GM18870 (cell line): ENCODE measurements at regions not wholly inside any gene's neighbourhood (a gene's known extent, or its start where the extent isn't known, plus 50 kb on each side); places are given as distances from the start of the nearest gene placed in this dataset.

ENCODE experiments used
- ATAC-seq: cut with Tn5 transposase; IDR thresholded peaks from one replicate; pipeline ENCODE4 v1.9.1; 2021; ENCODE audit warnings: moderate library complexity; ENCODE audit not compliant: unreplicated experiment

DNA sequence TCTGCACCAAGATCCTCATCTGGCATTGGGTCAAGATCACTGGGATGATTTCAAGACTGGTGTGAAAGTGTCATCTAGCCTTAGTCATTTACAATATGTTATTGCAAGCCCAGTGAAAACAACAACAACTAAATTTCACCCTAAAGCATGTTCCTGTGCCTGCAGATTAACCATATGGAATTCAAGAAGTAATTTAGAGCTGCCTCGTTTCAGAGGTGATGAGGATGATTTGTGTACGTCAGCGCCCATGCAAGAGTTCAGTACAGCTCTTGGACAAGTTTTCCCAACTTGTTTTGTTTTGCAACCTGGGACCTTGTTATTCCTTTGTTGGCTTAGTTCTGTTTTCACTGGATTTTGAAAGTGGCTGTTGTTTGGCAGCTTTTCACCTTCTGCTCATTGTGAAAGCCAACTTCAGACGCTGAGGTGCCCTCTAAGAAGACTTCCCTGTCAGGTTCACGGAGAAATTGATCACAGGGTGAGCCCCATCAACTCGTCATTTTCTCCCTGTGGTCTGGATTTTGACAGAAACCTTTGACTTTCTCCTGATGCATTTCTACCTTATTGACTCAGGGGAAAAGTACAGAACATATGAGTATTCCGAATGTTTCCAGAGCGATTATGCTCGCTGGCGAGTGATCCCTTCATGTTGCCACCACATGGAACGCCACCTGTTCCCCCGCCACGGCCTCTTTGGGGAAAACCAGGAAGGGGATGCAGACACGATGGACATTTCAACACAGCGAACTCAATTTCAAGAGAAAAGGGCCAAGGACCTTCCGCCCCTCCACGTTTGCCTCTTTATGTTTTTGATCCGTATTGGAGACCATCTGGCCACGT is 85.6 kb downstream of the FOXL1 start:
- ATAC-seq, result no peak

DNA sequence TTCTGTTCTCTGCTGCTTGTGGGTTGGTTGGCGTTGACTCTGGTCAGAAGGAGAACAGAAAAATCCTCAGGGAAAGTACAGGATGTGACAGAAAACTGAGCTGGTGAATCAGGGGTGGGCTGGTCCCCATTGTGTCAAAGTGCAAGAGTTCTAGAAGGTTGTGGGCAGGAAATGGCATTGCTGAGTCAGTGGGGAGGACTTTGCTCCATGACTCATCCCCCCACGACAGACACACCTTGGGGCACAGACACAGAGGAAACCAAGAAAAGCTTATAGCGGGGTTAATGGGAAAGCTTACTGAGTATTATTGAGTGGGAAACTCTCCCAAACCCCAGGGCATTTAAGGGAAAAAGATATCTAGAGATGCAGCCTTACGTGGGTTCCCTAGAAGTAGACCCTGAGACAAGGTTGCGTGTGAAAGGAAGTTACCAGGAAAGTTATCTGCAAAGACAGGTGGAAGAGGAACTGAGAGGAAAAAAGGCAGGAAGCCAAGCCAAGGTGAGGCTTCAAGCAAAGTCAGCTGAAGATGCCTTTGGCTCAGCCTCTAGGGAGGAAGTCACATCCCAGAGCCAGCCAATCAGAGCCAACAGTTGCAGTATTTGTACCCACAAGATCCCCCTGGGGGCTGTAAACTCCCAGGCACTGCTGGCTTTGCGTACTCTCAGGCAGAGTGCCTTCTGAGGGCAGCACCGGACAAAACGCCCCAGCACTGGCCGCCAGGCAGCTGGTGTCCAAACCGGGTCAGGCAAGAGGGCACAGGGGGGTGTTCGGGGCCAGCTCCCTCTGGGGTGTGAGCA is 86.4 kb downstream of the FOXL1 start:
- ATAC-seq, result peak; percentile 74

DNA sequence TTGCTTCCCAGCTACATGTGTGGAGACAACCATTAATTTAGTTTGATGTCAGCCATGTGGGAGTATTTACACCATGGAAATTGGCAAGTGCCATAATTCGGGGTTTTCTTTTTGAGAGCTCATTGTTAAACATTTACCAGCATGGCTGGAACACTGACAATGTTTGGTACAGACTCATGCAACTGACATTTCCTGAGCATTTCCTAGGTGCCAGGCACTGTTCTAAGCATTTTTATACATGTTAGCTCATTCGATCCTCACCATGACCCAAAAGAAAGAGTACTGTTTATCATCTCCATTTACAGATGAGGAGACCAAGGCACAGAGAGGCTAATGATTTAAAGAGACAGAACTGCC is 86.9 kb downstream of the FOXL1 start:
- ATAC-seq, result no peak

DNA sequence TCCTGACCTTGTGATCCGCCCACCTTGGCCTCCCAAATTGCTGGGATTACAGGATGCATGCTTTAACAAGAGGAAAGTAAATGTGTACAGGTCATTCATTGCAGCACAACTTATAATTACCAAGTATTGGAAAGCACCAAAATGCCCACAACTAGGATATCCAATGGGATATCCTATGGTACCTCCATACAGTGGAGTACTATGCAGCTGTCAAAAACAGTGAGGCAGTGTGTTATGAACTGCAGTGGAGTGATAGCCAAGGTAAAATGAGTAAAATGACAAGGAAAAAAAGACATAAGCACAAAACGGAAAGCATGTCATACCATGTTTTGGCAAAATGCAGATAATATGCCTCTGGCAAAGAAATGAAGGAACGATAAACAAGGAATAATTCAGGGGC is 87.6 kb downstream of the FOXL1 start:
- ATAC-seq, result no peak

DNA sequence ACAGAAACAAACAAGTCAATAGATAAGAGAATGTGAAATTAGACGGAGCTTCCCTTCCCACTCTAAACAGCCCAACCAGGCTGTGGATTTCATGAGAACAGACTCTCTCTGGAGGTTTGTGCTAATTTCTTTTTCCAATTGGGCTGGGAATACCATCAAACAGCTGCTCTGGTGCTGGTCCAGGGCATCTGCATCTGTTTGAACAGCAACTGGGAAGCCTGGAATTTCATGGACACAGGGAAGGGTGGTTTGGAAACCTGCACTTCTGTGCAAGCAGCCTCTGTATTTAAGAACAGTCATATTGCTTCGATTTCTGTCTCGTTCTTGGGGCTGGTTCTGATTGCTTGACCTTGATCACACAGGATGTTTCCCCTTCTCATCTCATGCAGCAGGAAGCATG is 88.7 kb downstream of the FOXL1 start:
- ATAC-seq, result no peak

DNA sequence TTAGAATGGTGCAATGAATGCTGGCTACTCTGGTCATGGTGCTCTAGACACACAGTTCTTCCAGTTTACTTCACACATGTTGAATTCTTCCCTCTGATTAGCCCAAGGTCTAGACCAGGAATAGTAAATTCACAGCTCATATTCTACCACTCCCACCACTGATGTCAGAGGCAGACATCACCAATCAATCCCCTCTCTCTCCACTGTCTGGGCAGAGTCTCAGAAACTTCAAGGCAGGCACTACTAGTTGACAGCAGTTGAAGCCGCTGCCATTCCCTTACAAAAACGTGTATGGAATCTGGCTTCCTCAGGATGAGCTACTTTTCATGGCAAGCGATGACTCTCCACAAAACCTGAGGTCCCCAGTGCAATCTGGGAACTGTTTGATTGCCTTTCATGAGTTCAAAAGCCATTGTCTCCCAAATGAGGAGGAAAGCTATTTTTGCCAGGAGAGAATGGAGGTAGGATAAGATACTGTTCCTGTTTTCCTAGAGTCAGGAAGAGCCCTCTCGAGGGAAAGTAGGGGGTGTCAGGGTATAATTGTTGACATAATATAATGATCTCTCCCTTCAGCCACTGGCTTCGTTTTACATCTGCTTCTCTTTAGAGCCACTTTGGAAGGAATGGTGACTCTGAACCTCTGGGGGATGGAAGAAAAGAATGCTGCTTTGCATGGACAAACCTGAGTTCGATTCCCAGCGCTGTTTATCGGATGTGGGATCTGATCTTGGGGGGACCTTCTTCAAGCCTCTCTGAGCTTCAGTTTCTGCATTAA is 90.0 kb downstream of the FOXL1 start:
- no peak for ATAC-seq

DNA sequence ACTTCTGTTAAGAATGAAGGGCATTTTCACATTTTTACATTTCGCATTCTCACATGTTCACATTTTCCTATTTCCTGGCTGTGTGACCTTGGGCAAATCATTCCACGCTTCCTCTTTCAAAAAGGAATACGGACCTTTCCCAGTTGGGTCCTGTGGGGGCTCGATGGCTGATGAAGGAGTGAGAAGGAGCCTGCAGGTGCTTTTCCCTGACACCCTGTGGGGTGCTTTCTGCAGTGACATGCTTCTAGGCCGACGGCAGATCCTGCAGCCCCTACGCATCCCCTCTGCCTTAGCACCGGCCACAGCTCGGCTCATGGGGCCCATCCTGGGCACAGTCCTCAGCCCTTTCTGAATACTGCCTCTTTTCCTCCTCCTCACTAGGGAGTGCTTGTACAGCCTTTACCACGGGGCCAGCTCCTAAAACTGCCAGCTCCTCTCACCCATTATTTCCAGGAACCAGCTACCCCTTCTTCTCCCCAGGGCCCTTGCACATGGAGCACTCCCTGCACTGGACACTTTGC is 91.0 kb downstream of the FOXL1 start:
- no peak for ATAC-seq

DNA sequence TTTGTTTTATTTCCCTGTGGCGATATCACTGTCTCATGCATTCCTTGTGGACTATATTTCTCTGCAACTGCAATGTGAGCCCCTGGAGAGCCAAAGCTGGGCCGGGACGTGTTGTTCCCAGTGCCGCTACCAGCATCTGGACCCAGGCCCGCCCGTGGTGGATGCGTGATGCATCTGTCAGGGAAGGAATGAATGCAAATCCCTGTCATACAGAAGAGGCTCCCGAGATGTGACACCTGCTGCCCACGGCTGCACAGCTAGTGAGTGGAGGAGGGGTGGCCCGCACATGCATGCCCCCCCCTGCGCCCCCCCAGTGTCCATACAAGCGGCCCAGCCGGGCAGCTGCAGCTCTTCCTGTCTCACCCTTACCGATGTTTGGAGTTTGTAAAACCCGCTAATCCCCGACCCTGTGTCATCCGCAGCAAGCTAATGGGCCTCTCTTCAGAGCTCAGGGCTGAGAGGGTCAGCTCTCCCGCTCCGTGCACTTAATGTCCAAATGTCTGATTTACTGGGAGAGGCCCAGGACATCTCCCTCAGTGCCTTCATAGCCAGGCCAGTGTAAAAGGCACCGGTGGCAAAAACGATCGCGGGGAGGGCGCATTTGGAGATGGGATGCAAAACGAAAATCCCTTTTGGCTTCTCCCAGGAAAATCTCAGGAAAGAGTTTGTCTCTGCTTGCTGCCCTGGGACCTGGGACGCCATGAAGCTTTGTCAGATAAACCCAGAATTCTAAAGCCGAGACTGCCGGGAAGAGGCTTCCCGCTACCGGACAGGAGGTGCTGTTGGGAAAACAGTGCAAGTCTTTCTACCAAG is 91.8 kb downstream of the FOXL1 start:
- no peak for ATAC-seq

DNA sequence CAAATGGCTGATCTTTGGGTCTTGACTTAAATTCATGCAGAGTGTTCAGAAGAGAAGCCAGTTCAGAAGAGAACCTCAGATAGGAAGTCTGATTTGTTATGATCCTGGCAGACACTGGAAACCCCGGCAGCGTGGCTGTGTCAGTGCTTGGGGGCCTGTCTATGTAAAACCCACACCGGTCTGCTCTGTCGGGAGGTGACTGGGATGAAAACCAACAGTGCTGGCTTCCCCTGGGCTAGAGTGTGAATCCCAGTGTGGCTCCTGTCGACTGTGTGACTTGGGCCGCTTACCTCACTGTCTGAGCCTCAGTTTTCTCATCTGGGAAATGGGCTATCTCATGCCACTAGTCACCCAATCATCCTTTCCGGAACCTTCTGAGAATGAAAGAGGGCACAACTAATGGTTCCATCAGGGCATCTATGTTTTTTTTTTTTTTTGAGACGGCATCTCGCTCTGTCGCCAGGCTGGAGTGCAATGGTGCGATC is 92.4 kb downstream of the FOXL1 start:
- ATAC-seq, result no peak

DNA sequence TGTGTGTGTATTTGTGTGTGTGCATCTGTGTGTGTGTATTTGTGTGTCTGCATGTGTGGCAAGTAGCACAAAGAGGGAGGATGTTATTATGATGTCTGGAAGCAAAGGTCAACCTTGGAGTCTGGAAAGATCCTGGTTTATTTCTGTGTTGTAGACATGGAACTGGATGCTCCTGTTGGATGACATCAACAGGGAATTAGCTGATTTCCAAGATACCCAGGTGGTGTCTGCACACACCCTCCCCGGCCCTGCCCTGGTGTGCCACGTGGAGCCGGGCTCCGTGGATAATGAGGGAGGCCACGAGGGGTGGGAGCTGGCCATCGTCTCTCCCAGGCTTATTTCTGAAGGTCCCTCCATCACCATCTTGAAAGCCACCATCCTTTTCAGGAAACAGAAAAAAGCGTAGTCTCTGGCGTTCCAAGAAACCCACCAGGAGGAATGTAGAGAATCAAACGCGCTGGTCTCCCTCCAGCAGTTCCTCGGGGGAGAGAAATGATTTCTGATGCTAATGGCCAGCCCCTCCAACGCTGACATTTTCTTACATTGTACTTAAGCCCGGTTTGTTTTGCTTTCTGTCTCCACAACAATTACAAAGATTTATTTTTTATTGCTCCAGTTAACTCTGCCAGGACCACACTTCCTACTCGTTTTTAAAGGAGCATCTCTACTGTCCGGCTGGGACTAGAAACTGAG is 93.3 kb downstream of the FOXL1 start:
- ATAC-seq, result no peak

DNA sequence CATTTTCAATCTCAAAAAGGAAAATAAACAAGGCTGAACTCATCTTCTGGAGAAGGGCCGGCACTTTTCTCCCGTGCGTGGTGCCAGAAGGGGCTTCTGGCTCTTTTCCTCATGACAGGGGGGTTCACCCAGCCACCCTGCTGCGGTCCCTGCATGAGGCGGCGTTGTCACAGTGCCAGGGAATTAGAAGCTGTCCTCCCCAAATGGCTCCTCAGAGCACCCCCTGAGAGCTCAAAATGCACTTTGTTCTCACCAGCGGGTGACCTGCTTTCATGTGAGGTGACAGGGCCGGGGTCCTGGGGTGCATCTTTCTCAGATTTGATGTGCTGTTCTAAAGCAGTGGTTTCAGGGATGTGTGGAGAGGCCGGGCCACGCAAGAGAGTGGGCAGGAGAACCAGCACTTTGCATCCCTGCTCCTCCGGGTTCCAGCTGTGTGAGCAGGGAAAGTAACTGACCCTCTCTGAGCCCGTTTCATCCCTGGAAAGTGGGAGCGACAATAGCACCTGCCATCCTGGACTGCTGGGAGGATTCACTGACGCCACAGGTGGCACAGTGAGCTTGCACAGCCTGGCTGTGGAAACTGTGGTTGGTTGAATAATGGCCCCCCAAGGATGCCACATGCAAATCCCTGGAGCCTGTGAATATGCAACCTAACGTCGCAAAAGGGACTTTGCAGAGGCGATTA is 94.0 kb downstream of the FOXL1 start:
- no peak for ATAC-seq

DNA sequence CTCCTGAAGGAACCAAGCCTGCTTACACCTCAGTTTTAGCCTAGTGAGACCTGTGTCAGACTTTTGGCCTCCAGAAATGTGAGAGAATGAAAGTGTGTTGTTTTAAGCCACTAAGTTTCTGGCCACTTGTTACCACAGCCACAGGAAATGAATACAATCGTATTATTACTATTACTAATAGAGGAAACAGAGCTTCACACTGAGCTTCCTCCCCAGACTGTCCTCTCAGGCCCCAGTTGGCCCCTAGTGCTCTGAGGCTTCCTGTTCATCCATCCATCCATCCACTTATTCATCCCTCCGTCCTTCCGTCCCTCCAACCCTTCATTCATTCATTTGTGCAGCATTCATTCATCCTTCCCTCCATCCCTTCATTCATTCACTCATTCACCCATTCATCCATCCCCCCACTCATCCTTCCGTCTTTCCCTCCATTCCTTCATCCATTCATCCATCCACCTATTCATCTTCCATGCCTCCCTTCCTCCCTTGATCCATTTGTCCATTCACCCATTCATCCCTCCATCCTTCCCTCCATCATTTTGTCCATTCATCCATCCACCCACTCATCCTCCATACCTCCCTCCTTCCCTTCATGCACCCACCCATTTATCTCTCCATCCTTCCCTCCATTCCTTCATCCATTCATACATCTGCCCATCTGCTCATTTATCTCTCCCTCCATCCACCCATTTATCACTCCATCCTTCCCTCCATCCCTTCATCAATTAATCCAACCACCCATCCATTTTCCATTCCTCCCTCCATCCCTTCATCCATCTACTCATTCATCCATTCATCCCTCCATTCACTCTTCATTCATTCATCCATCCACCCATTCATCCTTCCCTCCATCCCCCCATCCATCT is 95.0 kb downstream of the FOXL1 start:
- no peak for ATAC-seq

DNA sequence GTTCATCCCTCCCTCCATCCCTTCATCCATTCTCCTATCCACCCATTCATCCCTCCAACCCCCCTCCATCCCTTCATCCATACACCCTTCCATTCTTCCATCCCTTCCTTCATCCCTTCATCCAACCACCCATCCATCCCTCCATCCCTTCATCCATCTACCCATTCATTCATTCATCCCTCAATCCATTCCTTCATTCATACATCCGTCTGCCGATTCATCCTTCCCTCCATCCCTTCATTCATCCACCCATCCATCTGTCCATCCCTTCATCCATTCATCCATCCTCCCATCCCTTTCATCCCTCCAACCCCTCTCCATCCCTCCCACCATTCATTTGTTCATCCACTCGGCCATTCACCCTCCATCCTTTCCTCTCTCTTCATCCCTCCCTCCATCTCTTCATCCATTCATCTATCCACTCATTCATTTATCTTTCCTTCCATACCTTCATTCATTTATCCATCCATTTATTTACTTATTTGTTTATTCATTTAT is 95.7 kb downstream of the FOXL1 start:
- ATAC-seq, result no peak

DNA sequence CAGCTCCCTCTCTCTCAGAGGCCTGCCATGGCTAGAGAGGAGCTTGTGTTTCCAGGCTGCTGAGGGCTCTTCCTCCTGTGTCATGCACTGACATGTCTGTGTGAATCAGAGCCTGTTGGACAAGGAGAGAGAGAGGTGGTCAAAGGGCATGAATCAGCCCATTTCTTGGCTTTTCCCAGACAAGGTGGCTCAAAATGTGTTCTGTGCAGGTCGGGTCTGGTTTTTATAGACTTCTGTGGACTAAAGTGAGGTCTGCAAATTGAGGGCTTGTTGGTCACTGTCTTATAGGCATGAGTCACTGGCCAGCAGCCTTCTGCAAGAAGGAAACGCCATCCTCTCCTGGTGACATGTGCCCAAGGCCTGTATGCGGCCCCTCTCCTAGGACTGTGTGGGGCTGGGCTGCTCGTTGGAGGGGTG is 97.9 kb downstream of the FOXL1 start:
- no peak for ATAC-seq

DNA sequence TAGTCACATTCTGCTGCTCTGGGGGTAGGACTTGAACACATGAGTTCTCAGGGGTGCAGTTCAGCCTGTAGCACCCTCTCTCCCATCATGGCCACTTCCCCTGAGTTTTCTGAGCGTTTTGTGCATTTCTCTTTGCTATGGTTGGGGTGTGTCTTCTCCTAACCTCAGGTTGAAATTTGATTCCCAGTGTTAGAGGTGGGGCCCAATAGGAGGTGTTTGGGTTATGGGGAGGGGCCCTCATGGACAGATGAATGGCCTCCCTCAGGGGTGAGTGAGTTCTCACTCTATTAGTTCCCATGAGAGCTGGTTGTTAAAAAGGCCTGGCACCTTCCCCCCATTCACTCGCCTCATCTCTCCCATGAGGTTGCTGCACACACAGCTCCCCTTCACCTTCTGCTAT is 101.1 kb downstream of the FOXL1 start:
- no peak for ATAC-seq

DNA sequence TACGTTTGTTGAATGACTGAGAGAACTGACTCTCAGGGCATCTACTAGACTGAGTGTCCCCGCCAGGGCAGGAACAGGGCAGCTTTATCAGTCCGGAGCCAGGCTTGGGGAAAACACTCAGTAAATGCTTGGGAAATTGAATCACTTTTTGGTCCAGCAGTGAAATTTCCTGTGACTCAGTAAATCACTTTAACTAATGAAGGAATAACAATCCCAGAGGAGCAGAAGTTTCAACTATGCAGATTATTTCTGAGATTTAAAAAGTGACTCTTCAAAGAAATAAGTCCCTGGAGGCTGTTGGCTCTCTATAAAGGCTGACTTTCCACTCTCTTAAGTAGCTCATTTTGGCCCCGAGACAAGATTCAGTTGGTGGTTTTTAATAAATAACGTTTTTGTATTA is 101.8 kb downstream of the FOXL1 start:
- no peak for ATAC-seq

DNA sequence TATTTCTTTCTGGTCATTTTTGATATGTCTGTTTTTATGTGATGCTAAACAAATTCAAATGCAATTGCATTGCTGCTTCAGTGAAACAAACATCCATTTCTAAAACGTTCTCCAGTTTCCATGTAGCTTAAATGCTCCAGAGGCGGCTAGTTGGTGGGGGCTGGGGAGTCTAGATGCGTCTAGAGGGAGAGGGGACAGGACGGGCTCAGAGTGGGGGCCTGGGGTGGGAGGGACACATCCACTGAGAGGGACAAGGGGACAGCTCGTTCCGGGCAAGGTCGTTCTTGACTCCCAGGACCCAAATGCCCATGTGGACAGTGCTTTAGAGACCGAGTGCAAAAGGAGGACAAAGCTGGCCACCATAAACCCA is 102.3 kb downstream of the FOXL1 start:
- ATAC-seq, result no peak
